Gastroesophageal sphincter (tissue), 3 donors: ENCODE measurements at regions not wholly inside any gene's neighbourhood (a gene's known extent, or its start where the extent isn't known, plus 50 kb on each side); places are given as distances from the start of the nearest gene placed in this dataset.

Source experiments
- CTCF ChIP-seq, 4 experiments: fragments of 200-600 bp in 2 of 4; fragments of 450-650 bp in 2 of 4; sonication (generic) in 1 of 4; IDR thresholded peaks; one replicate each; pipeline ENCODE4 v1.5.1; 2017 to 2019; ENCODE audit warnings: antibody characterized with exemption in 4 of 4, mild to moderate bottlenecking in 2 of 4, moderate library complexity in 2 of 4
- EP300 ChIP-seq: sonication (generic); formaldehyde crosslinking; IDR thresholded peaks from one replicate; pipeline ENCODE4 v1.6.1; 2017; ENCODE audit warnings: antibody characterized with exemption, mild to moderate bottlenecking
- POLR2A ChIP-seq, 2 donors: fragments of 450-650 bp; IDR thresholded peaks; one replicate each; pipeline ENCODE4 v1.6.1; 2017; ENCODE audit warnings: antibody characterized with exemption in 2 of 2, mild to moderate bottlenecking in 2 of 2, moderate library complexity in 1 of 2
- POLR2AphosphoS5 ChIP-seq: sonication (generic); formaldehyde crosslinking; IDR thresholded peaks from one replicate; pipeline ENCODE4 v1.6.1; 2017; ENCODE audit warnings: antibody characterized with exemption

DNA sequence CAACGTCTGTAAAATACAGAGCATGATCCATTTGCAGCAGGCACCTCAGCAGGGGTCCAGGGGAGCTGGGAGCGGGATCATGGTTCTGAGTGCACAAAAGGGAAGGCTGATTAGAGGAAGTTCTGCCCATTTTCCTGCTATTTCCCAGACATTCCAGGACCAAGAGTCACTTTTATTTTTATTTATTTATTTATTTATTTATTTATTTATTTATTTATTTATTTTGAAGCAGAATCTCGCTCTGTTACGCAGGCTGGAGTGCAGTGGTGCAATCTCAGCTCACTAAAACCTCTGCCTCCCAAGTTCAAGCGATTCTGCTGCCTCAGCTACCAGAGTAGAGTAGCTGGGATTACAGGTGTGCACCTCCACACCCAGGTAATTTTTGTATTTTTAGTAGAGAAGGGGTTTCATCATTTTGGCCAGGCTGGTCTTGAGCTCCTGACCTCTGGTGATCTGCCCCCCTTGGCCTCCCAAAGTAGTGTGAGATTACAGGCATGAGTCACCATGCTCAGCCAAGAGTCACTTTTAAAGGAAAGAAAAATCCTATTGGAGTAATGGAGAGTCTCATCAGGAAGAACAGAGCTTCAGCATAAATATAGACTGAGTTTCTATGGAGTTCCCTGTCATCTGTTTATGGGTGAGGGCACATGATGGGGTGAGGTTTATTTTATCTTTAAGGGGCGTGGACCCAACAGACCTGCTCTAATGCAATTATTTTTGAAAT, 355.2 kb downstream of the HAPSTR1 start:
- TF ChIP-seq CTCF (IDR thresholded peaks at IDR 0.05) (no peak), EP300 (no peak), POLR2A (IDR thresholded peaks at IDR 0.05) (no peak), POLR2AphosphoS5 (no peak)
